ENCODE measurements at regions not wholly inside any gene's neighbourhood (a gene's known extent, or its start where the extent isn't known, plus 50 kb on each side); places are given as distances from the start of the nearest gene placed in this dataset.
"Not testable (repeated sequence)": the region's sequence is repeated elsewhere in the genome, so short reads cannot be mapped to it uniquely, and the experiment has no call there.

DNA sequence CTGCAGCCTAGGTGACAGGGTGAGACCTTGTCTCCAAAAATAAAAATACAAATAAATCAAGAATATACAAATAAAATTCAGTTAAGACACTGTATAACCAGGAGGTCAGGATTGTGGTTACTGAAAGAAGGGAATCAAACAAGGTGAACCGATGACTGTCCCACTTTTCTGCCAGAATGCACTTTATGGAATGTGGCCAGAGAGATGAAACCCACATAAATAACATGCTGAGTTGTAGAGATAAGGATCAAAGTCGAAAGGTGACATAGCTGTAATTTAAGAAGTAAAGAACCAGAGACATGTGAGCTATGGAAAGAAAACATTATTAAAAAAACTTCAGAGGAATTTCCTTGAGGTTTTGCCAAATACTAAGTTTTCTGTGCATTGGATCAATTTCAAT lies 1098.2 kb upstream of the USP15 start:
- Histone ChIP-seq H3K9me3 (ENCODE audit: insufficient read depth, low read depth, low read length) (peaks cover 3% of the 10 kb centered on the region), H3K36me3 (ENCODE audit: insufficient read depth, low read depth, low read length) (no peaks in the 10 kb centered on the region), H3K9ac (ENCODE audit: low read depth, low read length) (no peak overlapping the region), H3K27me3 (ENCODE audit: insufficient read depth, low read length) (no peaks in the 10 kb centered on the region), H3K4me3 (ENCODE audit: low read length) (no peak overlapping the region), H3K4me1 (ENCODE audit: insufficient read depth, low read length) (no peaks in the 10 kb centered on the region), H3K27ac (ENCODE audit: low read length) (no peak overlapping the region)

GRCh38 chr12:61188801-61189595 lies 1071.2 kb upstream of the USP15 start:
- Histone ChIP-seq H3K27me3 (ENCODE audit: insufficient read depth, low read length) (no peaks in the 10 kb centered on the region), H3K9ac (ENCODE audit: low read depth, low read length) (no peak overlapping the region), H3K27ac (ENCODE audit: low read length) (no peak overlapping the region), H3K36me3 (ENCODE audit: insufficient read depth, low read depth, low read length) (no peaks in the 10 kb centered on the region), H3K9me3 (ENCODE audit: insufficient read depth, low read depth, low read length) (no peaks in the 10 kb centered on the region), H3K4me1 (ENCODE audit: insufficient read depth, low read length) (no peaks in the 10 kb centered on the region), H3K4me3 (ENCODE audit: low read length) (no peak overlapping the region)

GRCh38 chr12:61213646-61214045 lies 1046.6 kb upstream of the USP15 start:
- Histone ChIP-seq H3K36me3 (ENCODE audit: insufficient read depth, low read depth, low read length) (no peaks in the 10 kb centered on the region), H3K9ac (ENCODE audit: low read depth, low read length) (no peak overlapping the region), H3K4me3 (ENCODE audit: low read length) (no peak overlapping the region), H3K27ac (ENCODE audit: low read length) (no peak overlapping the region), H3K9me3 (ENCODE audit: insufficient read depth, low read depth, low read length) (peaks cover 4% of the 10 kb centered on the region), H3K4me1 (ENCODE audit: insufficient read depth, low read length) (no peaks in the 10 kb centered on the region), H3K27me3 (ENCODE audit: insufficient read depth, low read length) (no peaks in the 10 kb centered on the region)

- no peaks in the 10 kb centered on the region for H3K27me3 ChIP-seq (ENCODE audit: insufficient read depth, low read length)
- no peak overlapping the region for H3K27ac ChIP-seq (ENCODE audit: low read length)
- no peaks in the 10 kb centered on the region; the same call in 1 of the 2 replicates for H3K9me3 ChIP-seq (ENCODE audit: insufficient read depth, low read depth, low read length)
- H3K4me1 ChIP-seq (ENCODE audit: insufficient read depth, low read length): no peaks in the 10 kb centered on the region
- H3K36me3 ChIP-seq (ENCODE audit: insufficient read depth, low read depth, low read length): no peaks in the 10 kb centered on the region
- no peak overlapping the region for H3K4me3 ChIP-seq (ENCODE audit: low read length)
- no peak overlapping the region for H3K9ac ChIP-seq (ENCODE audit: low read depth, low read length)
Observed at GRCh38 chr12:61220337-61220736, 1039.9 kb upstream of the USP15 start.

- Histone ChIP-seq H3K4me1 (ENCODE audit: insufficient read depth, low read length) (no peaks in the 10 kb centered on the region), H3K27me3 (ENCODE audit: insufficient read depth, low read length) (no peaks in the 10 kb centered on the region), H3K9me3 (ENCODE audit: insufficient read depth, low read depth, low read length) (no peaks in the 10 kb centered on the region), H3K27ac (ENCODE audit: low read length) (no peak overlapping the region), H3K9ac (ENCODE audit: low read depth, low read length) (no peak overlapping the region), H3K4me3 (ENCODE audit: low read length) (no peak overlapping the region), H3K36me3 (ENCODE audit: insufficient read depth, low read depth, low read length) (no peaks in the 10 kb centered on the region)
Observed at GRCh38 chr12:61232040-61232439, 1028.2 kb upstream of the USP15 start.

- no peaks in the 10 kb centered on the region for H3K36me3 ChIP-seq (ENCODE audit: insufficient read depth, low read depth, low read length)
- no peaks in the 10 kb centered on the region for H3K27me3 ChIP-seq (ENCODE audit: insufficient read depth, low read length)
- no peak overlapping the region for H3K4me3 ChIP-seq (ENCODE audit: low read length)
- H3K9ac ChIP-seq (ENCODE audit: low read depth, low read length): no peak overlapping the region
- H3K4me1 ChIP-seq (ENCODE audit: insufficient read depth, low read length): no peaks in the 10 kb centered on the region
- H3K9me3 ChIP-seq (ENCODE audit: insufficient read depth, low read depth, low read length): no peaks in the 10 kb centered on the region
- H3K27ac ChIP-seq (ENCODE audit: low read length): no peak overlapping the region
Observed at GRCh38 chr12:61250303-61250702, 1009.9 kb upstream of the USP15 start.

DNA sequence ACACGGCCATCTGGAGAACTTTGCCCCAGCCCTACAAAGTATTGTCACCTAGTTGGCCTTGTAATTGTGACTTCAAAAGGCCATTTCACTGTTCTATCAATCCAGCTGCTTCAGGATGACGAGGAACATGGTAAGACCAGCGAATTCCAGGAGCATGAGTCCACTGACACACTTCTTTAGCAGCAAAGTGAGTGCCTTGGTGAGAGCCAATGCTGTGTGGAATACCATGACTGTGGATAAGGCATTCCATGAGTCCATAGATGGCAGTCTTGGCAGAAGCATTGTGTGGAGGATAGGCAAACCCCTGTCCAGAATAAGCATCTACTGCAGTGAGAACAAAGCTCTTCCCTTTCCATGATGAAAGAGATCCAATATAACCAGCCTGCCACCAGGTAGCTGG lies 1009.1 kb upstream of the USP15 start:
- H3K9ac ChIP-seq (ENCODE audit: low read depth, low read length): no peak overlapping the region
- H3K9me3 ChIP-seq (ENCODE audit: insufficient read depth, low read depth, low read length): no peaks in the 10 kb centered on the region

DNA sequence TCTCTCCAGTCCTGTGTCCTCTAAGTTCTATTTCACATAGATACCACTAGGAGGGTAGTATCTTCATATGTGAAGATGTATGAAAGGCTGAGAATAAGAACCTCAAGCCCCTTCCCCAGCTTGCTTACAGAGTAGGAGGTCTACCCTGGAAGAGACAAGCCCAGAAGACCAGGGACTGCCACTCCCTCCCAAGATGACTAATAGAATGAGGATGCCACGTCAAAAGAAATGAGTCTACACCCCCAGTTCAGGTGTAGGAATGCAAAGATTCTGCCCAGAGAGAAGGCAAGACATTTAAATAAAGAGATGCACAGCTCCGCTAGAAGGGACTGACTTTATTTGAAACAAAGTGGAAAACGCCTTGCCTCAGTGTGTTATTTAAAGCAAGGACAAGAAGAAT lies 1006.0 kb upstream of the USP15 start:
- H3K4me3 ChIP-seq (ENCODE audit: low read length): no peak overlapping the region
- H3K9me3 ChIP-seq (ENCODE audit: insufficient read depth, low read depth, low read length): no peaks in the 10 kb centered on the region
- H3K36me3 ChIP-seq (ENCODE audit: insufficient read depth, low read depth, low read length): no peaks in the 10 kb centered on the region
- no peak overlapping the region for H3K9ac ChIP-seq (ENCODE audit: low read depth, low read length)
- H3K27ac ChIP-seq (ENCODE audit: low read length): no peak overlapping the region
- H3K27me3 ChIP-seq (ENCODE audit: insufficient read depth, low read length): no peaks in the 10 kb centered on the region
- H3K4me1 ChIP-seq (ENCODE audit: insufficient read depth, low read length): no peaks in the 10 kb centered on the region

More for the DNA sequence above, 1009.1 kb upstream of the USP15 start:
- H3K27me3 ChIP-seq (ENCODE audit: insufficient read depth, low read length): no peaks in the 10 kb centered on the region
- H3K36me3 ChIP-seq (ENCODE audit: insufficient read depth, low read depth, low read length): no peaks in the 10 kb centered on the region
- H3K27ac ChIP-seq (ENCODE audit: low read length): no peak overlapping the region
- no peak overlapping the region for H3K4me3 ChIP-seq (ENCODE audit: low read length)
- H3K4me1 ChIP-seq (ENCODE audit: insufficient read depth, low read length): no peaks in the 10 kb centered on the region

- H3K9ac ChIP-seq (ENCODE audit: low read depth, low read length): not testable (repeated sequence)
Observed at GRCh38 chr12:61264294-61264693, 995.9 kb upstream of the USP15 start.

GRCh38 chr12:61267474-61267873 lies 992.7 kb upstream of the USP15 start:
- Histone ChIP-seq H3K27me3 (ENCODE audit: insufficient read depth, low read length) (no peaks in the 10 kb centered on the region), H3K4me3 (ENCODE audit: low read length) (no peak overlapping the region)

More at GRCh38 chr12:61264294-61264693, 995.9 kb upstream of the USP15 start:
- not testable (repeated sequence) for H3K27me3 ChIP-seq (ENCODE audit: insufficient read depth, low read length); H3K36me3 ChIP-seq (ENCODE audit: insufficient read depth, low read depth, low read length); H3K27ac ChIP-seq (ENCODE audit: low read length); H3K4me1 ChIP-seq (ENCODE audit: insufficient read depth, low read length); H3K4me3 ChIP-seq (ENCODE audit: low read length)
- peaks cover 23% of the 10 kb centered on the region for H3K9me3 ChIP-seq (ENCODE audit: insufficient read depth, low read depth, low read length)

GRCh38 chr12:61272441-61272840 lies 987.8 kb upstream of the USP15 start:
- Histone ChIP-seq H3K27me3 (ENCODE audit: insufficient read depth, low read length) (no peaks in the 10 kb centered on the region), H3K9me3 (ENCODE audit: insufficient read depth, low read depth, low read length) (no peaks in the 10 kb centered on the region), H3K27ac (ENCODE audit: low read length) (no peak overlapping the region), H3K36me3 (ENCODE audit: insufficient read depth, low read depth, low read length) (no peaks in the 10 kb centered on the region), H3K9ac (ENCODE audit: low read depth, low read length) (no peak overlapping the region), H3K4me1 (ENCODE audit: insufficient read depth, low read length) (no peaks in the 10 kb centered on the region), H3K4me3 (ENCODE audit: low read length) (no peak overlapping the region)

More at GRCh38 chr12:61267474-61267873, 992.7 kb upstream of the USP15 start:
- no peaks in the 10 kb centered on the region for H3K36me3 ChIP-seq (ENCODE audit: insufficient read depth, low read depth, low read length)
- peaks cover 23% of the 10 kb centered on the region for H3K9me3 ChIP-seq (ENCODE audit: insufficient read depth, low read depth, low read length)
- H3K27ac ChIP-seq (ENCODE audit: low read length): no peak overlapping the region
- H3K4me1 ChIP-seq (ENCODE audit: insufficient read depth, low read length): no peaks in the 10 kb centered on the region
- H3K9ac ChIP-seq (ENCODE audit: low read depth, low read length): no peak overlapping the region

- H3K36me3 ChIP-seq (ENCODE audit: insufficient read depth, low read depth, low read length): no peaks in the 10 kb centered on the region
- peaks cover 30% of the 10 kb centered on the region for H3K9me3 ChIP-seq (ENCODE audit: insufficient read depth, low read depth, low read length)
- no peak overlapping the region for H3K4me3 ChIP-seq (ENCODE audit: low read length)
- no peaks in the 10 kb centered on the region for H3K27me3 ChIP-seq (ENCODE audit: insufficient read depth, low read length)
- no peak overlapping the region for H3K9ac ChIP-seq (ENCODE audit: low read depth, low read length)
- no peak overlapping the region for H3K27ac ChIP-seq (ENCODE audit: low read length)
- no peaks in the 10 kb centered on the region for H3K4me1 ChIP-seq (ENCODE audit: insufficient read depth, low read length)
Observed at GRCh38 chr12:61282790-61283575, 977.2 kb upstream of the USP15 start.

Data from iPS-20b (cell line).